HG02973 (cell line): ENCODE measurements at regions not wholly inside any gene's neighbourhood (a gene's known extent, or its start where the extent isn't known, plus 50 kb on each side); places are given as distances from the start of the nearest gene placed in this dataset.

Source experiments
- ATAC-seq: cut with Tn5 transposase; IDR thresholded peaks from one replicate; pipeline ENCODE4 v1.9.1; 2021; ENCODE audit warnings: moderate library complexity; ENCODE audit not compliant: unreplicated experiment

DNA sequence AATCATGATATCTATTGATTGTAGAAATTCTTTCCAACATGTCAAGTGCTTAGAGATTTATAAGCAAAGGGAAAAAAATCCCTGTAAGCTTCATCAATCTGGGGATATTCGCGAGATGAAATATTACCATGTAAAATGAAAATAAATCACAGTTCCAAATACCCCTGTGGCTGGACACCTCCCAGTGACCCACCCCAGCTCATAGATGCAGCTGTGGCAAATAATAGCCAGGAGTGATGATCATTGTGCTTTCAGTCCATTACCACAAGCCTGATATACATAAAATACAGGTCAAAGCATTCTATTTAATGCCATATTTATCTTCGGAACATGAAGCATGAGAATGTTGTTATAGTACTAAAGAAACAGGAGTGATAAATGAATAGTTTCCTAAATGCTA is 274.9 kb upstream of the LRRC7 start:
- no peak for ATAC-seq

DNA sequence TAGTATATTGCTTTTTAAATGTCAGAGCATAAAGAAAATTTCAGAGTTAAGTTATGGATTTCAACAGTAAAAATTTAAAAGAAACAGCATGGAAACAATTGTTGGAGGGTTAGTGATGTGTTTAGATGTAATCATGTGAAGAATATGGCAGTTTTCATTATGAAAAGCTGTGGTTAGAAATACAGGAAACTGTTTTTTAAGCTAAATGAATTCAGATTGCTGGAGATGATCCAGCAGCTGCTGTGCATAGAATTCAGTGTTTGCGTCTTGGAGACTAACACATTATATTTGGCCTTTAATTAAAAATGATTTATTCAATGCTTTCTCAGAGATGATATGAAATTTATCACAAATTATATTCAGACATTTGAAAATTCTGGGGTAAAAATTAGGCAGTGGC is 273.6 kb upstream of the LRRC7 start:
- ATAC-seq, result no peak

DNA sequence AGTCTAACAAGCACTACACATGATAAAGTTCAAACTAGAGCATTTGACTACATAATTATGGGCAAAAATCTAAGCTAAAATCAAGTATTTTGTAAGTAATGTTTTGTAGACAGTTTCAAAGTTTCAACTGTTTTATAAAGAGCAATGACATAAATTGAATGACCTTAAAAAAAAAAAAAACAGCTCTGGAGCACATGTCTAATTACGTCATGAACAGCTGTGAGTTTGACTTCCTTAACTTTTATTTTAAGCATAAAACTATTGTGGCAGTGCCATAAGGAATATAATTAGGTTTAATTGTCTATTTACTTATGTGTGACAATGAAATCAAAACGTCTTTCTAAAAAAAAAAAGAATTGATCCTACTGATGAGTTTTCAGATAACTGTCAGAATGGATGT is 272.5 kb upstream of the LRRC7 start:
- no peak for ATAC-seq

DNA sequence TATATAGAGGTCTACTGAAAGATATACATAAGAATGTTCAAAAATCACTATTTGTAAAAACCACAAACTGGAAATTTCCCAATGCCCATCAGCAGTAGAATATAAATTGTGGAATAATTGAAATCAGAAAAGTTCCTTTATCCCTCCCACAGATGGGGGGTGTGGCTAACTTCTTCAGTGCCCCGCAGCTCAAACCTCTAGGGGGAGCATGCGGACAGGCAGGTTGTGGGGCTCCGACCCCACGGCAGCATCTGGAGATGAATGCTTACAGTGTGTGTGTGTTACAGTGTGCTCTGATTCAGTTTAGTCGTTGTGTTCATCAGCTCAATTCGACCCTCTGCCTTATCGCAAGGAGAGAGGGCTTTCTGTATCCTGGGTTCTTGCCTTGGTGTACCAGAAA is 262.1 kb upstream of the LRRC7 start:
- ATAC-seq, result no peak

DNA sequence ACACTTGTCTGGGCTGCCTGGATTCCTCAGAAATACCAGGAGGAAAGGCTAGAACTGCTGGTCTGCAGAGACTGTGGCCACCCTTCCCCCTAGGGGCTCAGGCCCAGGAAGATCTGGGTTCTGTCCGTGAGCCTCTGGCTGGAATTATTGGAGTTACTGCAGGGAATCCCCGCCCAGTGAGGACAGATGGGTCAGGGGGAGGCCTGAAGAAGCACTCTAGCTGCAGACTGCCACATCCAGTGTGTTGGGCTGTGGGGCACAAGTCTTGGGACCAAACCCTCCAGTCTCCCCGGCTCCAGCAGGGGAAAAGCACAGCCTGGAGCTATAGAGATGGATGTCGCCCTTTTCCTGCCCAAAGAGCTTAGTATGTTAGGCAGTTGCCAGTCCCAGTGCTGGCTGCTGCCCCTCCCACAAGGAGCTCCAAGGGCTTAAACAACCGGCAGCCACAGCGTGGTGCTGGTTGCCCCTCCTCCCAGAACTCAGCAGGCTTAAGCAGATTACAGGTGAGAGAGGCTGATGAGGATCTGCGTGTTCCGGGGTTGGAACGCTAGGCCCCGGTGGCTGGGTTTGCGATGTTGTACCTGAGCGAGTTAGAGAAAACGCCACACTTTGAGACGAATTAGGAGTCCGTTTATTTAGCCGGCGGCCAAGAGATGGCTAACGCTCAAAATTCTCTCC is 255.5 kb upstream of the LRRC7 start:
- no peak for ATAC-seq

DNA sequence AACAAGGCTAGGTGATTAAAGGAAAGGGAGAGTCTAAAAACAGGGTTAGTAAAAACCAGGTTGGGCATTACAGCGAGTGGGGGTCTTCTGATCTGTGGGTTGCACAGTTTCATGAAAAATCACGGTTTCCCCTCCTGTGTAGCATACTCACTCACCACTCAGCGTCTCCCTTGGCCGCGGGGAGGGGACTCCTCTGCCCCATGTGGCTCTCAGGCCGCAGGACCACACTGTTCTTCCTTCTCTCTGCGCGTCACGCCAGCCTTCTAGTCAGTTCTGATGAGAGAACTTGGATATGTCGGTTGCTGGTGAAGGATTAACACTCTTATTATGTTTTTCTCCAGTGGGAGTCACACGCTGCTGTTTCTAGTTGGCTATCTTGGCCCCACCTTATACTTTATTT is 254.6 kb upstream of the LRRC7 start:
- no peak for ATAC-seq

DNA sequence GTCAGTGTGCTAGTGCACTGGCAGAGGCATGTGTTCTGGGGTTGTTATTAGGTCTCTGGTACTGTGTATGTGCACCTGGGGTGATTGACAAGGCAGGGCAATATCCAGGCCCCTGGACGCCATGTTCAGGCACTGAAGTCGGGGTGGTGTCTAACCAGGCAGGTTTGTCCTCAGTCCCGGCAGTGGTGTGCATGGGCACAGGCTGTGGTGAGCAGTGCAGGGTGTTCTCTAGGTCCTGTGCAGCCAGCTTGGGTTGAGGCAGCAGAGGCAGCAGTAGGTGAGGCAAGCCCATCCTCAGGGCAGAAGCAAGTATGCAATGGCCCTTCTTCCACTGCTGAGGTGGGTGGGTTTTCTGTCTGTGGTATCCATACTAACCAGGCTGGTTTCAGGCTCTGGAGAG is 252.3 kb upstream of the LRRC7 start:
- ATAC-seq, result no peak

DNA sequence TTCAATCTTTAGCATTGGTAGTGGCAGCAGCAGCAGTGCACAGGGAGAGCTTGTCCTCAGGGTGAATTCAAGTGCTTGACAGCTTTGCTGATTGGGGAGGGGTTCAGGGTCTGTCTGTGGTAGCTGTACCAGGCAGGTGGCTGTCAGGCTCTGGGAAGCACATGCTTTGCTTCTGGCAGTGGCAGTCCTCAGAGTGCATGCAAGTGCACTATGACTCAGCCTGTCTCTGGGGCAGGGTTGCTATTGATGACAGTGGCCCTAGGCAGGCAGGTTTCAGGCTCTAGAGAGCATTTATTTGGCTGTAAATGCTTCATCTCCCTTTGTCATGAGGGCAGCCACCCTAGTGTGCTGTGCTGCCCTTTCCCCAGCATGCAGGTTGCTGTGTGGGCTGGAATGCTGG is 251.9 kb upstream of the LRRC7 start:
- no peak for ATAC-seq

DNA sequence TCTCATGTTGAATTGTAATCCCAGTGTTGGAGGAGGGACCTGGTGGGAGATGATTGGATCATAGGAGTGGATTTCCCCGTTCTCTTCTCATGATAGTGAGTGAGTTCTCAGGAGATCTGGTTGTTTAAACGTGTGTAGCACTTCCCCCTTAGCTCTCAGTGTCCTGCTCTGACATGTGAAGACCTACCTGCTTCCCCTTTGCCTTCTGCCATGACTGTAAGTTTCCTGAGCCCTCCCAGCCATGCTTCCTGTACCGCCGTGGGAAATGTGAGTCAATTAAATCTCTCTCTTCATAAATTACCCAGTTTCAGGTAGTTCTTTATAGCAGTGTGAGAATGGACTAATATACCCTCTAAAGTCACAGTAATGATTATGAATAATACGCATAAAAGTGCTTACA is 248.4 kb upstream of the LRRC7 start:
- no peak for ATAC-seq

DNA sequence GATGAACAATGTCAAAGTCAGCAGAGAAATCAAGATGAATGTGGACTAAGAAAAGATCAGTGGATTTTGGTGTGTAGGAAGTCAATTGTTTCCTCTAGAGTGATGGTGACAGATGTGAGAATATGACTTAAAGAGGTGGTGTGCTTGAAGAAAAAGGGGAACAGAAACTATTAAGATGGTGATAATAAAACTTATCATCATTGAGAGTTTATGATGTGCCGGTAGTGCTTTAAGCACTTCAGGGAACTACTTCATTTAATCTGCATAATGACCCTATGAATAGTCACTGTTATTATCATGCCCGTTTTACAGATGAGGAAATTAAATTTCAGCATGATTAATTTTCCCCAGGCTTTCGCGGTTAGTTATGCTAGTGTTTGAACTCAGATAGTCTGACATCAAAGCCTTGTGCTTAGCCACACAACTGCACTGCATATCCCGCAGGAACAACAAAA is 246.9 kb upstream of the LRRC7 start:
- ATAC-seq, result no peak

DNA sequence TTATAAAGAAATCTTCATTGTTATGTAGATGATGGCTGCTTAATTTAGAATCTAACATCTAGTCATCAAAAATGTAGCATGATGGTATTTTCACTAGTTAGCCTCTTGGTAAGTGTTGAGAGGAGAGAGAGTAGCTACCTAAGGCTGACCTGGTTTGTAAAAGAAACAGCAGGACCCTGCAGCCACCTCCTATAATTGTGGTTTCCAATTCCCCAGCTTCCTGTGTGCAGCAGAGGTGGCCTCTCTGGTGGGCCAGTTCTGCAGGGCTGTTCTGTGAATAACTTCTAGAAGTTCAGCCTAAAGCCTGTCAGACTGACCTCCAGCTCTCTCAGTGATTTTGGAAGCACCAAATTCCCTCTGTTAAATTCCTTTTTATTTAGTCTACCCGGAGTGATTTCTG is 246.4 kb upstream of the LRRC7 start:
- no peak for ATAC-seq

DNA sequence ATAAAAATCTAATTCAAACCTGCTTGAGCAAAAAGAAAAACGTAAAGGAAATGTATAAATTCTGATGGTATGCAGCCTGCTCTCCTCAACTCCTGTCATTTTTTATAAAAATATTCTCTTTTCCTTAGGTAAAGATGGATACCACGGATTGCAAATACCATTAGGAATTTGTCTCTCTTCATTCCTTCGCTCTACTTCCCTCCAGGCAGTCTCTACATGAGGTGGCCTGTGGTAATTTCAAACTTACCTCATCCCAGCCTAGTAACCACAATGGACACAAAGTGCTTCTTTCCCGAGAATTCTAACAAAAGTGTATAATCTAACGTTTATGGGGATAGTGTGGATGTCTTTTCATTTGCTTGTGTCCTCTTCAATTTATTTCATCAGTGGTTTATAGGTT is 239.5 kb upstream of the LRRC7 start:
- no peak for ATAC-seq

DNA sequence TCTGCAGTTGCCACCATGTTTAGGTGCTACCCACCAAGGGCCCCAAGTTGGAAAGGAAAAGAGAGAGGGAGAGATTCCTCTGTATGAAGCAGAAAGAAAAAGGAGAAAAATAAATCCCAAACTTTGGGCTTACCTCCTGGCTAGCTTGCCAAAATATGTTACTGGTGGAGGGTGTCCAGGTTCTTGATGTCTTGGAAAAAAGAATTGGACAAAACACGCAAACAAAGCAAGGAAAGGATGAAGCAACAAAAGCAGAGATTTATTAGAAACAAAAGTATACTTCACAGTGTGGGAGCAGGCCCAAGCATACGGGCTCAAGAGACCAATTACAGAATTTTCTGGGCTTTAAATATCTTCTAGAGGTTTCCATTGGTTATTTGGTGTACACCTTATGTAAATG is 204.5 kb upstream of the LRRC7 start:
- no peak for ATAC-seq

DNA sequence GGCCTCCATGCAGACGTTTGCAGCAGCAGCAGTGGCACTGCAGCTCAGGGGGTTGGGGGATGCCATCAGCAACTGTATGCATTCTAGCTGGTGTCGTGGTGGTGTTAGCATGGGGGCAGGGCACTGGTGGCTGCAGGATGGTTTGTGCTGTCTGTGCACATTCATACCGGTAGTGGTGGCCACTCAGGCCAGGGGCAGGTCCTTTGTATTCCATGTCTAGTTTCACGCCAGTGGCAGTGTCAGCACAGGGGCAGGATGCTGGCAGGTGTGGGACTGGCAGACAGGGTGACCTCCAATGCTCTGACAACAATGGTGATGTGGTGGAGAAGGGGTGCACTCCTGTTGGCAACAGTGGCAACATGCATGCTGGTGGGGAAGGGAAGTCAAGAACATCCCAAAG is 194.2 kb upstream of the LRRC7 start:
- ATAC-seq, result no peak

DNA sequence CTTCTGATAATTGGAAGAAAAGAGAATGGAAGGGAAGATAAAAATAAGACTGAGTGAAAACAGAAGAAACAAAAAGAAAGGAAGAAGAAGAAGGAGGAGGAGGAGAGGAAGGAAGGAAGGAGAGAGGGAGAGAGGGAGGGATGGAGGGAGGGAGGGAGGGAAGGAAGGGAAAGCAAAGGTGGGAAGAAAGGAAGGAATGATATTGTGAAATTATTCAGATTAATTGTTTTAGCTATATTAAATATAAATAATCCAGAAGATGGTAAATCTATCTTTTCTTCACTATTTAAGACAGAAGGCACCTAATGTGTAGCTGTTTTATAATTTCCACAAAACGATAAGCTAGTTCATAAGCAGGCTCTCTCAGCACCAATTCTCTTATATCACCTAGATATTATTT is 191.3 kb upstream of the LRRC7 start:
- ATAC-seq, result no peak

DNA sequence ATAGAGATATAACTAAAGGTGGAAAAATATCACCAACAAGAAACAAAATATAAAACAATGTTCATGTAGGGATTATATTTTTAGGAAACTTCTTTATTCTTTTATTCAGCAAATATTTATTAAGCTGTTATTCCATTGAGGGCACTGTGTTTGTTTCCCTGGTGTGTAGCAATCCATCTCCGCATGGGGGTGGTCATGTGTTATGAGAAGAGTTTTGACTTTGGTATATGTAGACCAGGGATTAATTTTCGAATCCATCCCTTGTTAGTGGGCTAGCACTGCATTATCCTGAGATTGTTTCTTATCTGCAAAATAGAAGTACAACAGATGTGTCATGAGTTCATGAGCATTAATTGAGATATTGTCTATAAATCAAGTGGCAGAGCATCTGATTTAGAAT is 190.2 kb upstream of the LRRC7 start:
- ATAC-seq, result no peak

DNA sequence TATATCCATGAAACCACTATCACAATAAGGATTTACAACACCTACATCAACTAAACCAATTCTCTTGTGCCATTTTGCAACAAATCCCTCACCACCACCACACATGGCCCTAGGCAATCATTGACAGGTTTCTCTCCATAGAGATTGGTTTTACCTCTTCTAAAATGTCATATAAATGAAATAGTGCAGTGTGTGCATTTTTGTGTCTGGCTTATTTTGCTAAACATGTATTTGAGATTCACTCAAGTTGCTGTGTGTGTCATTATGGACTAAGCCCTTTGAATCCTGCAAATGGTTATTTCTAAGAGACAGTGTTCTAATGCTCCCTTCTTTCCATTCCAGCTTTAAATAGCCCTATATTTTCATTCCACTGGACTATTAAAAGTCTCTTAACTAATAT is 179.7 kb upstream of the LRRC7 start:
- no peak for ATAC-seq

DNA sequence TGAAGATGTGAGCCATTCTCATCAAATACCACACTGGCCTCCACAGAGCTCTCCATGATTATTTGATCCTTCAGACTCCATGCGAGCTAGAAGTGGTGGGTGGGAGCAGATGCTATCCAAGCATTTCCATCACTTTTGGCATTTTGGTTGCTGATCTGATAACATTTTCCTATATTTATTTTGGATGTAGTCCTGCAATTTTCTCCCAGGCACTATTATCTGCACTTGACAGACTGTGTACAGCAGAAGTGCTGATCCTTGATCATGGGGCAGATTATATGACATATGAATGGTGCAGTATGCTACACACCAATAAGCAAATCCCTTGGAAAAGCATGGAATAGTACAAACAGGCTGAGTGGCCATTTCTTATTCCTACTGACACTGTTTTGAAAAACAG is 167.6 kb upstream of the LRRC7 start:
- no peak for ATAC-seq

DNA sequence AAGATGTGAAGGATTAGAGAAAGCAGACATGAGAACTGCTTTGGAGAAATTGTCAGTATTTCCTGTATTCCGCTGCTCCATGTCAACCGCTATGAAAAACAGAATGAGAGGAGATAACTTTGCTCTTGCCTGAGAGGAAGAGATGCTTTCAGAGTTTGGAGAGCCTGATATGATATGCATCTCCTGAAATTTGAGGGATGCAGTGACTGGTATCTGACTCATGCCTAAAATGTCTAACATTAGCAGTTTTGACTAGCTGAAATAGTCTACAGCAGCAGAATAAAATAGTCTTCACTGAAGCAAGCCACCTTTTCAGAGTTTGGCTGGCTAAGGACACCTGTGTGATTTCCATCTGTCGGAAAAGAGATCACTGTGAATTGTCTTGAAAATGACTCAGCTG is 165.8 kb upstream of the LRRC7 start:
- ATAC-seq, result no peak

DNA sequence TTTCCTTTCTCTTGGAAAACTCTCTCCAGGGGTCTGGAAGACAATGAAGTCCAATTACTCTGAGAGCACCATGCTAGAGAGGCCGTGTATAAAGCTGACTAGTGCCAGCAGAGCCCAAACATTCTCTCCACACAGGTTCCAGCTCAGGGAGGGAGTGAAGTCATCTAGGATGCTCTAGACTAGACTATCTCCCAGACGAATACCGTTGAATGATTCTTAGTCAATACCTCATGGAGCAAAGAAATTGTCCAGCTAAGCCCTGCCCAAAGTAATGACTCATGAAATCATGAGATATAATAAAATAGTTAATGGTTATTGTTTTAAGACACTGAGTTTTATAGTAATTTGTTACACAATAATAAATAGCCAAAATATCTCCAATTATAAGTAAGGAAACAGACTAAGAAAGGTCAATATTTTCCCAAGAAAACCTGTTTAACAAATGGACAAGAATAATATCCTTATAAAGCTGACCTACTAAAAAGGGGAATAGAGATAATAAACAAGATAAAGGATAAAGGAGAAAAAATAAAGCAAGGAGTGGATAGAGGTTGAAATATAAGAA is 163.9 kb upstream of the LRRC7 start:
- no peak for ATAC-seq

DNA sequence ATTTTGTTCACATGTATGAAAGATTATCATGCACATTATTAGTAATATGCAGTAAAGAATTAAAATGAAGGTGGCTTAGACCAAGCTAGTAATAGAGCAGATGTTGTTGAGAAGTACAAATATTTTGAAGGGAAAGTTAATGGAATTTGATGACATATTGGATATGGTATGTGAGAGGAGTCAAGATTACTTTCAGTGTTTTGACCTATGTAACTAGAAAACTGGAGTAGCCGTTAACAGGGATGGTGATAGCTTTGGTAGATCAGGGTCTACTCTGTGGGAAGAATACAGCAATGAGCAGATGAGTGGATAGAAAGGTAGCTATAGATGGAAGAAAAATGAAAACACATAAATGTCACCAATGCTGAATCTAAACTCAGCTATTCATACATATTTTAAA is 163.2 kb upstream of the LRRC7 start:
- no peak for ATAC-seq

DNA sequence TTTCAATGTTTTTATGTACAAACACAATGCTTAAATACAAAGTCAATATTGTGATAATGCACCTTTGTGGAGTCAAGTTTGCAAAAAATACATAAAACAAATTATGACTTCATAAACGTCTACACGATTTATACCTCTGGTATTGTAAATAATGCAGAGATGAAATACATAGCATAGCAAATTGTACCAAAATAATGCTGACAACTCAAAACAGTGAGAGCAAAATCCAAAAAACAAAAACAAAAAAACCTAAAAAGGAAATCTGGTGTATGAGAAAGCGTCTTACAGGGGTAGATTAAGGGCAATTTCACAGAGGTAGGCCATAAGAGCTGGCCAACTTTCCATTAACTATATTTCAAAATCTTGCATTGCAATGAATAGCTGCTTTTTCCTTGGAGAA is 161.5 kb upstream of the LRRC7 start:
- no peak for ATAC-seq

DNA sequence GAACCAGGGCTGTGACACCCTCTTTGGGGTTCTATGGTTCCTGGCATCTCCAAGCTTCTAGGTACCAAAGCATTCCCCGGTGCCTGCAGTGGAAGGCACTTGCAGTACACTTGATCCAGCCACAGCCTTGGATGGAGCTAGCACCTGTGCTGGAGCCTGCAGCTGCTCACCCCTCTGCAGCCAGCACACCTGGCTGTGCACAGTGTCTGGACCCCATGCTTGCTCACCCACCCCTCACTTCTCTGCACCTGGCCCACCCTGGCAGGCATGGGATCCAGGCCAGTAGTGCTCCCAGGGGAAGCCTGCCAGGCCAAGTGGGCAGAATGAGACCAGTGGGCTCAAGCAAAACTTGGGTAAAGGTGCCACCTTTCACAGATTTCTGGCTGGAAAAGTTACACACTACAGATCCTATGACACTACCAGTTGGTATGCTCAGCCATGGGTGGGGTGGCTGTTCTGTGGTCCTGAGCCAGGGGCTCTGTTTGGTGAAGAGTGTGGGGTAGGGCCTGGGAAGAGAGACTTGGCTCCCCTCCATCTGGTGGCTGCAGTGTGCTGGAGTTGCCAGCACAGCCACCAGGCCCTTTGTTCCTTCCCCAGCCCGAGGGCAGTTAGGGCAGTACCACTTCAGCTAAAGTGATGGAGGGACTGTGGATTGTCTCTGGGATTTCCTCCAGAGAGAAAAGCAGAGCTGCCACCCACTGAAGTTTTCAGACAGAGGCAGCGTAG is 157.8 kb upstream of the LRRC7 start:
- no peak for ATAC-seq
